Activated B cell treated with CpG ODN at 0.5 μM for 24 hours (primary cell): ENCODE measurements at regions not wholly inside any gene's neighbourhood (a gene's known extent, or its start where the extent isn't known, plus 50 kb on each side); places are given as distances from the start of the nearest gene placed in this dataset.

Experiments
- ATAC-seq: fragments of 200-7000 bp; cut with Tn5 transposase; one replicate; pipeline ENCODE4 v1.10.0; 2021; ENCODE audit warnings: low read depth, mild to moderate bottlenecking, moderate library complexity
- CTCF ChIA-PET: fragments of 350-600 bp; sonication (Branson Sonifier 250); formaldehyde crosslinking; loops from one replicate; lab custom pipeline; 2021; ENCODE audit warnings: antibody characterized with exemption; lab: Charles Lee
- POLR2A ChIA-PET: fragments of 350-600 bp; sonication (Branson Sonifier 250); formaldehyde crosslinking; loops from one replicate; lab custom pipeline; 2021; ENCODE audit warnings: antibody characterized with exemption; lab: Charles Lee
- DNase-seq: peaks from one replicate; pipeline ENCODE4 v3.0.0; 2022
- H3K27ac Mint-ChIP-seq: one replicate; pipeline ENCODE4 v1.8.0; 2020; ENCODE audit warnings: mixed read lengths
- H3K27me3 Mint-ChIP-seq: one replicate; pipeline ENCODE4 v1.8.0; 2021; ENCODE audit warnings: mixed read lengths
- H3K36me3 Mint-ChIP-seq: one replicate; pipeline ENCODE4 v1.8.0; 2021; ENCODE audit warnings: low read depth, mixed read lengths
- H3K4me1 Mint-ChIP-seq: one replicate; pipeline ENCODE4 v1.8.0; 2021; ENCODE audit warnings: mixed read lengths
- H3K4me3 Mint-ChIP-seq: one replicate; pipeline ENCODE4 v1.8.0; 2020; ENCODE audit warnings: mild to moderate bottlenecking, mixed read lengths
- H3K9me3 Mint-ChIP-seq: one replicate; pipeline ENCODE4 v1.8.0; 2020; ENCODE audit warnings: mixed read lengths
- CTCF ChIP-seq: fragments of 200-600 bp; IDR thresholded peaks from one replicate; pipeline ENCODE4 v1.8.0; 2022; ENCODE audit warnings: antibody characterized with exemption, mild to moderate bottlenecking
- intact Hi-C: fragments of 100-400 bp; cut with micrococcal nuclease; formaldehyde crosslinking; loops from one replicate; pipeline ENCODE4 v1.15.1; 2024

- TF ChIP-seq CTCF, result no peak
- no peaks in the 10 kb centered on the region for H3K36me3 Mint-ChIP-seq
- H3K27me3 Mint-ChIP-seq, result no peaks in the 10 kb centered on the region
- ChIA-PET CTCF (no interaction called here), POLR2A (no interaction called here)
- DNase-seq, result no peak
- no peak overlapping the region for H3K27ac Mint-ChIP-seq
- intact Hi-C loops, result no loop called here
- no peaks in the 10 kb centered on the region for H3K4me1 Mint-ChIP-seq
- H3K9me3 Mint-ChIP-seq, result no peaks in the 10 kb centered on the region
- no peak overlapping the region for H3K4me3 Mint-ChIP-seq
- ATAC-seq, result no peak
These were observed 546.8 kb downstream of the TBL1XR1 start for GRCh38 chr3:176650478-176650877.

- no peaks in the 10 kb centered on the region for H3K4me1 Mint-ChIP-seq
- ChIA-PET CTCF (no interaction called here), POLR2A (no interaction called here)
- no peaks in the 10 kb centered on the region for H3K36me3 Mint-ChIP-seq
- TF ChIP-seq CTCF, result no peak
- no peak overlapping the region for H3K4me3 Mint-ChIP-seq
- H3K9me3 Mint-ChIP-seq, result no peaks in the 10 kb centered on the region
- intact Hi-C loops, result no loop called here
- ATAC-seq (no peak), DNase-seq (no peak)
- H3K27me3 Mint-ChIP-seq, result no peaks in the 10 kb centered on the region
- H3K27ac Mint-ChIP-seq, result no peak overlapping the region
These were observed 549.3 kb downstream of the TBL1XR1 start for GRCh38 chr3:176647987-176648386.

- Mint-ChIP-seq H3K36me3 (no peaks in the 10 kb centered on the region), H3K27me3 (no peaks in the 10 kb centered on the region), H3K4me1 (no peaks in the 10 kb centered on the region), H3K4me3 (no peak overlapping the region), H3K9me3 (peaks cover 4% of the 10 kb centered on the region), H3K27ac (no peak overlapping the region)
- POLR2A ChIA-PET, result no interaction called here
- DNase-seq (no peak), ATAC-seq (no peak)
- intact Hi-C loops, result no loop called here
- CTCF ChIA-PET, result no interaction called here
- no peak for TF ChIP-seq CTCF
These were observed 563.8 kb downstream of the TBL1XR1 start for GRCh38 chr3:176633511-176633910.

- no peaks in the 10 kb centered on the region for H3K4me1 Mint-ChIP-seq
- intact Hi-C loops, result no loop called here
- ATAC-seq, result no peak
- no peak overlapping the region for H3K27ac Mint-ChIP-seq
- no peak for TF ChIP-seq CTCF
- H3K9me3 Mint-ChIP-seq, result peaks cover 4% of the 10 kb centered on the region
- ChIA-PET CTCF (no interaction called here), POLR2A (no interaction called here)
- no peaks in the 10 kb centered on the region for H3K27me3 Mint-ChIP-seq
- DNase-seq, result no peak
- H3K4me3 Mint-ChIP-seq, result no peak overlapping the region
- no peaks in the 10 kb centered on the region for H3K36me3 Mint-ChIP-seq
These were observed 564.4 kb downstream of the TBL1XR1 start for GRCh38 chr3:176632925-176633324.

GRCh38 chr3:176631165-176631564, 566.1 kb downstream of the TBL1XR1 start:
- TF ChIP-seq CTCF, result no peak
- no peaks in the 10 kb centered on the region for H3K36me3 Mint-ChIP-seq
- no peaks in the 10 kb centered on the region for H3K27me3 Mint-ChIP-seq
- ChIA-PET CTCF (no interaction called here), POLR2A (no interaction called here)
- peaks cover 4% of the 10 kb centered on the region for H3K9me3 Mint-ChIP-seq
- no peak for DNase-seq
- H3K4me3 Mint-ChIP-seq, result no peak overlapping the region
- H3K27ac Mint-ChIP-seq, result no peak overlapping the region
- intact Hi-C loops, result no loop called here
- no peak for ATAC-seq
- no peaks in the 10 kb centered on the region for H3K4me1 Mint-ChIP-seq
